OCI-LY7 (cell line): ENCODE measurements at regions not wholly inside any gene's neighbourhood (a gene's known extent, or its start where the extent isn't known, plus 50 kb on each side); places are given as distances from the start of the nearest gene placed in this dataset.
A peak's percentile ranks its signal among the peaks of the same experiment; 100 is the strongest.

Experiments
- BruUV-seq: library from RNA; stranded (reverse); fragments of 400-500 nt; replicated peaks from 2 replicates; lab custom pipeline; 2021; lab: Mats Ljungman, UMichigan
- CTCF ChIA-PET: fragments of 300-600 bp; sonication (Branson Sonifier 250); formaldehyde crosslinking; loops from one replicate; lab custom pipeline; 2022; ENCODE audit warnings: antibody characterized with exemption; ENCODE audit not compliant: unreplicated experiment; lab: Charles Lee
- POLR2A ChIA-PET: fragments of 300-600 bp; sonication (Branson Sonifier 250); formaldehyde crosslinking; loops from one replicate; lab custom pipeline; 2022; ENCODE audit warnings: antibody characterized with exemption; lab: Charles Lee
- DNase-seq: peaks from one replicate; pipeline ENCODE4 v3.0.0-alpha.2; 2015; ENCODE audit warnings: low spot score
- H2AFZ ChIP-seq: fragments of 200-600 bp; sonication (generic), shearing (Covaris generic); 2 replicates; pipeline ENCODE4 v1.6.1; 2014; ENCODE audit warnings: mild to moderate bottlenecking, antibody characterized with exemption, low read length, moderate library complexity
- H3K27ac ChIP-seq: fragments of 200-600 bp; sonication (generic); 2 replicates; pipeline ENCODE4 v1.5.1; 2014; ENCODE audit warnings: mixed run types, low read depth, mild to moderate bottlenecking, moderate library complexity, low read length, inconsistent platforms; ENCODE audit not compliant: poor library complexity, severe bottlenecking
- H3K36me3 ChIP-seq: fragments of 200-600 bp; sonication (generic); 2 replicates; pipeline ENCODE4 v1.6.1; 2014; ENCODE audit warnings: mild to moderate bottlenecking, antibody characterized with exemption, low read length, moderate library complexity, mixed read lengths; ENCODE audit not compliant: insufficient read depth
- H3K4me1 ChIP-seq: fragments of 200-600 bp; sonication (generic); 2 replicates; pipeline ENCODE4 v1.5.1; 2014; ENCODE audit warnings: mild to moderate bottlenecking, low read length; ENCODE audit not compliant: insufficient read depth, poor library complexity, severe bottlenecking
- H3K4me2 ChIP-seq: fragments of 200-600 bp; sonication (generic); 2 replicates; pipeline ENCODE4 v1.6.1; 2014; ENCODE audit warnings: mild to moderate bottlenecking, low read length
- H3K4me3 ChIP-seq: fragments of 200-600 bp; sonication (generic); 2 replicates; pipeline ENCODE4 v1.5.1; 2014; ENCODE audit warnings: mild to moderate bottlenecking, low read depth, low read length; ENCODE audit not compliant: poor library complexity, severe bottlenecking
- H3K79me2 ChIP-seq: fragments of 200-600 bp; sonication (generic); 2 replicates; pipeline ENCODE4 v1.6.1; 2016; ENCODE audit warnings: low read depth, mild to moderate bottlenecking, low read length, moderate library complexity, mixed read lengths; ENCODE audit not compliant: insufficient read depth
- H3K9me2 ChIP-seq: fragments of 200-600 bp; sonication (generic); 2 replicates; pipeline ENCODE4 v1.6.1; 2016; ENCODE audit warnings: mild to moderate bottlenecking, low read length, mixed read lengths; ENCODE audit not compliant: insufficient read depth
- H3K9me3 ChIP-seq: fragments of 200-600 bp; sonication (generic); 2 replicates; pipeline ENCODE4 v1.6.1; 2014; ENCODE audit warnings: mild to moderate bottlenecking, mixed run types, low read length, mixed read lengths
- H4K20me1 ChIP-seq: fragments of 200-600 bp; sonication (generic); 2 replicates; pipeline ENCODE4 v1.6.1; 2014; ENCODE audit warnings: mild to moderate bottlenecking, antibody characterized with exemption, low read length, moderate library complexity, mixed read lengths; ENCODE audit not compliant: insufficient read depth
- EZH2phosphoT487 ChIP-seq: fragments of 200-600 bp; sonication (generic); IDR thresholded peaks from 2 replicates; pipeline ENCODE4 v1.6.1; 2018; ENCODE audit warnings: low read depth, borderline replicate concordance, mild to moderate bottlenecking, mixed run types, antibody characterized with exemption, low read length, moderate library complexity, mixed read lengths
- intact Hi-C: fragments of 100-400 bp; cut with micrococcal nuclease; formaldehyde crosslinking; loops from one replicate; pipeline ENCODE4 v1.10.0; 2022; ENCODE audit not compliant: unreplicated experiment
- TF ChIP-seq, protein P1 (sequence below): fragments of 200-600 bp; sonication (generic); conservative IDR thresholded peaks from 2 replicates; pipeline ENCODE4 v1.5.1; 2014; ENCODE audit warnings: mild to moderate bottlenecking, antibody characterized with exemption, low read length, moderate library complexity, mixed read lengths

DNA sequence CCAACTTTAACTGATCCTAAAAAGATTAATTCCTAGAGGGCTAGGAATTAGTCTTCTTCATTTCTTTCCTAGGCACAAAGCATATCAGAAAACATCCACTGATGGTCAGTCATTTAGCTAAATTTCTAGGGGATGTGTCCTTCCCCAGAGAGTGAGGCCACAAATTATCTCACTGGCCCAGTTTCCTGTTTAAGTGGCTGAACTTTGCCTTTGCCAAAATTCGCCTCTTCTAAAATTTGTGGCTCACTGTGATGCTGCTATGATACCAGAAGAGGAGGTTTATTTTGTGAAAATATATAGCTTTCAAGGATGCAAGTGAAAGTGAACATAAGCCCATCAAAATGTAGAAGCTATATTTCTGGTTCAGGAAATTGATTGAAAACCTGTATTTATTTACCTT lies 98.1 kb upstream of the FER start:
- no peak for TF ChIP-seq EZH2phosphoT487
- TF ChIP-seq, protein P1, sequence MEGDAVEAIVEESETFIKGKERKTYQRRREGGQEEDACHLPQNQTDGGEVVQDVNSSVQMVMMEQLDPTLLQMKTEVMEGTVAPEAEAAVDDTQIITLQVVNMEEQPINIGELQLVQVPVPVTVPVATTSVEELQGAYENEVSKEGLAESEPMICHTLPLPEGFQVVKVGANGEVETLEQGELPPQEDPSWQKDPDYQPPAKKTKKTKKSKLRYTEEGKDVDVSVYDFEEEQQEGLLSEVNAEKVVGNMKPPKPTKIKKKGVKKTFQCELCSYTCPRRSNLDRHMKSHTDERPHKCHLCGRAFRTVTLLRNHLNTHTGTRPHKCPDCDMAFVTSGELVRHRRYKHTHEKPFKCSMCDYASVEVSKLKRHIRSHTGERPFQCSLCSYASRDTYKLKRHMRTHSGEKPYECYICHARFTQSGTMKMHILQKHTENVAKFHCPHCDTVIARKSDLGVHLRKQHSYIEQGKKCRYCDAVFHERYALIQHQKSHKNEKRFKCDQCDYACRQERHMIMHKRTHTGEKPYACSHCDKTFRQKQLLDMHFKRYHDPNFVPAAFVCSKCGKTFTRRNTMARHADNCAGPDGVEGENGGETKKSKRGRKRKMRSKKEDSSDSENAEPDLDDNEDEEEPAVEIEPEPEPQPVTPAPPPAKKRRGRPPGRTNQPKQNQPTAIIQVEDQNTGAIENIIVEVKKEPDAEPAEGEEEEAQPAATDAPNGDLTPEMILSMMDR = no peak
- Histone ChIP-seq H3K9me3 (no peaks in the 10 kb centered on the region), H3K36me3 (no peaks in the 10 kb centered on the region), H4K20me1 (no peaks in the 10 kb centered on the region), H2AFZ (no peak overlapping the region), H3K4me2 (no peak overlapping the region), H3K9me2 (no peaks in the 10 kb centered on the region), H3K4me3 (no peak overlapping the region), H3K79me2 (no peaks in the 10 kb centered on the region), H3K27ac (no peak overlapping the region), H3K4me1 (no peaks in the 10 kb centered on the region)
- ChIA-PET POLR2A (interaction anchor here (0.8 kb wide), 1 partner anchor 64 kb away, joined by 3 read pairs; no protein-coding TSS in a partner anchor), CTCF (no interaction called here)
- no TSS peak for BruUV-seq
- intact Hi-C loops = no loop called here
- no peak for DNase-seq

DNA sequence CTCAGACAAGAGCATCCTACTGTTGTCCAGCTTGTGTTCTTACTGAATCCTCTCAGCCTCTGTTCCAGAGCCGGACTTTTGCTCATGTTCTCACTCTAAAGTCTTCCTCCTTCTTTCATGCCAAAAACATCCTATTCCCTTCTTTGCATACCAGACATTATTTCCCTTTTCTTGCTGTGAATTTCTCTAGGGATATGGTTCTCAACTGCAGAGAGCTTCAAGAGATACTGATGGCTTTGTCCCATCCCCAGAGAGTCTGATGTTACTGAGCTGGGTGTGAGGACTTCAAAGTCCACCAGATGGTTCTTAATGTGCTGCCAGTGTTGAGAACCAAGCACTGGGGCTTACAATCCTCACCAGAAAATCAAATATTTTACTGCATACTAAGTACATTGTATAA lies 98.6 kb upstream of the FER start:
- H3K4me3 ChIP-seq = no peak overlapping the region
- CTCF ChIA-PET = no interaction called here
- TF ChIP-seq, protein P1 = no peak
- no peak for TF ChIP-seq EZH2phosphoT487
- H2AFZ ChIP-seq = no peak overlapping the region
- no peaks in the 10 kb centered on the region for H3K9me2 ChIP-seq
- H4K20me1 ChIP-seq = no peaks in the 10 kb centered on the region
- no TSS peak for BruUV-seq
- POLR2A ChIA-PET = no interaction called here
- H3K4me1 ChIP-seq = no peaks in the 10 kb centered on the region
- no peaks in the 10 kb centered on the region for H3K9me3 ChIP-seq
- H3K27ac ChIP-seq = no peak overlapping the region
- intact Hi-C loops = no loop called here
- H3K36me3 ChIP-seq = no peaks in the 10 kb centered on the region
- no peak for DNase-seq
- no peaks in the 10 kb centered on the region for H3K79me2 ChIP-seq
- H3K4me2 ChIP-seq = no peak overlapping the region

DNA sequence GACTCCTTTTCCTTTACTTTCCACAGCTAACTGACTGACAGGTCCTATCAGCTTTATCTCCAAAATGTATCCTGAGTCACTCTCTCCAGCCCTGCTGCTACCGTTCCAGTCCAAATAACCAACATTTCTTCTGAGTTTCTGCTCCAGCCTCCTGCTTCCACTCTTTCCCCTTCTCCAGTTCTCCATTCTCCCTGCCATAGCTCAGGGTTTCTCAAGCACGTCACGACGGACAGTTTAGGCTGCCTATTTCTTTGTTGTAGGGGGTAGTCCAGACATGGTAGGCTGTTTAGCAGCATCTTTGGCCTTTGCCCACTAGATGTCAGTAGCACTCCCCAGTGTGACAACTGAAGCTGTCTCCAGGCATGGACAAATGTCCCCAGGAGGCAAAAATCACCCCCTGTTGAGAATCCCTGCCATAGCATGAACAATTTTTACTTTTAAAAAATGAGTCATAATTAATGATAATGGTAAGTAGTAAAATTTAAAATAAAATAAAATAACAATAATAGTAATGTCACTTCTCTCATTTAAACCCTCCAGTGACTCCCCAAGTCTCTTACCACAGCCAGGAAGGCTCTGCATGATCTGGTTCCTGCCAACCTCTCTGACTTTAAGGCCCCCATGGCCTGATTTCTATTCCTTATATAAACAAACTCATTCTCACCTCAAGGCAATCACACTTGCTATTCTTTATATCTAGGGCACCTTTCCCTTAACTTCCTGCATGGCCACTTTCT lies 105.4 kb upstream of the FER start:
- POLR2A ChIA-PET = interaction anchor here (0.6 to 0.8 kb wide), 2 partner anchors 305 to 1046 kb away, joined by 3 to 4 read pairs; no protein-coding TSS in a partner anchor
- peak; percentile 61 for DNase-seq
- H3K4me3 ChIP-seq = no peak overlapping the region
- H3K79me2 ChIP-seq = no peaks in the 10 kb centered on the region
- H3K36me3 ChIP-seq = no peaks in the 10 kb centered on the region
- H3K27ac ChIP-seq = no peak overlapping the region
- TF ChIP-seq, protein P1 = peak; percentile 89
- no peak for TF ChIP-seq EZH2phosphoT487
- no peak overlapping the region for H2AFZ ChIP-seq
- intact Hi-C loops = loop anchor here (5.0 kb wide), 3 partner anchors 120 to 1045 kb away; partner anchors contain the start of gene MAN2A1
- H3K4me2 ChIP-seq = no peak overlapping the region
- H3K4me1 ChIP-seq = no peaks in the 10 kb centered on the region
- no TSS peak for BruUV-seq
- no peaks in the 10 kb centered on the region for H3K9me3 ChIP-seq
- CTCF ChIA-PET = no interaction called here
- no peaks in the 10 kb centered on the region for H3K9me2 ChIP-seq
- no peaks in the 10 kb centered on the region for H4K20me1 ChIP-seq
